Heart left ventricle (tissue), 16 donors: ENCODE measurements at regions not wholly inside any gene's neighbourhood (a gene's known extent, or its start where the extent isn't known, plus 50 kb on each side); places are given as distances from the start of the nearest gene placed in this dataset.

Experiments used
- ATAC-seq, 4 donors: fragments of 200-7000 bp; cut with Tn5 transposase; one replicate each; pipeline ENCODE4 v1.9.1; 2020 to 2022; ENCODE audit warnings: moderate library complexity in 4 of 4, mild to moderate bottlenecking in 3 of 4, moderate number of reproducible peaks in 1 of 4
- DNase-seq, 5 donors: peaks; one replicate each; pipeline ENCODE4 v3.0.0-alpha.2; 2020
- H3K27ac ChIP-seq, 12 donors: fragments of 200-600 bp; sonication (generic) in 4 of 12; one replicate each; pipeline versions ENCODE4 v1.5.0 to v1.8.0; 2016 to 2022; ENCODE audit warnings: mild to moderate bottlenecking in 2 of 12
- H3K27me3 ChIP-seq, 9 donors: fragments of 200-600 bp; sonication (generic) in 2 of 9; one replicate each; pipeline versions ENCODE4 v1.5.1 to v1.8.0; 2016 to 2022; ENCODE audit warnings: mild to moderate bottlenecking in 3 of 9
- H3K36me3 ChIP-seq, 9 donors: fragments of 200-600 bp; sonication (generic) in 2 of 9; one replicate each; pipeline versions ENCODE4 v1.5.0 to v1.8.0; 2018 to 2022; ENCODE audit warnings: mild to moderate bottlenecking in 2 of 9
- H3K4me1 ChIP-seq, 12 donors: fragments of 200-600 bp; sonication (generic) in 4 of 12; one replicate each; pipeline versions ENCODE4 v1.5.0 to v1.8.0; 2016 to 2022; ENCODE audit warnings: mild to moderate bottlenecking in 3 of 12
- H3K4me3 ChIP-seq, 12 donors: fragments of 200-600 bp; sonication (generic) in 4 of 12; one replicate each; pipeline versions ENCODE4 v1.5.0 to v1.8.0; 2017 to 2022; ENCODE audit warnings: mild to moderate bottlenecking in 9 of 12, moderate library complexity in 4 of 12
- H3K9me3 ChIP-seq, 12 donors: fragments of 200-600 bp; sonication (generic) in 4 of 12; one replicate each; pipeline versions ENCODE4 v1.5.0 to v1.8.0; 2016 to 2022; ENCODE audit warnings: mild to moderate bottlenecking in 1 of 12
- CTCF ChIP-seq, 12 donors: fragments of 200-600 bp; sonication (generic) in 4 of 12; IDR thresholded peaks; one replicate each; pipeline versions ENCODE4 v1.5.0 to v1.8.0; 2018 to 2022; ENCODE audit warnings: antibody characterized with exemption in 12 of 12, mild to moderate bottlenecking in 5 of 12
- POLR2A ChIP-seq, 2 donors: fragments of 450-650 bp; IDR thresholded peaks; one replicate each; pipeline ENCODE4 v1.6.1; 2017; ENCODE audit warnings: antibody characterized with exemption in 2 of 2, mild to moderate bottlenecking in 2 of 2, moderate library complexity in 2 of 2
- WGBS, 4 donors: extraction: QIAGEN DNeasy Blood & Tissue Kit in 2 of 4; methylation state at CpG; one replicate each; pipeline versions ENCODE4 v1.1.5 to v1.1.7; 2013 to 2018; 5-methylcytosine and 5-hydroxymethylcytosine counted together
- intact Hi-C, 10 donors: fragments of 100-400 bp; cut with DNase I; formaldehyde crosslinking; loops; one replicate each; pipeline versions ENCODE4 v1.11.1 to v1.14.2; 2022
- donor health status: ischemic (EF 13 %, LVEDD 7.1; RV severe dilation, severe dysfunction).
- donor health status: healthy with polysubstance abuse.
- donor health status: DM: no; HTN: yes; CAD: no.
- donor health status: DM: no; HTN: no; CAD: no.
- donor health status: ischemic (EF 25% LVEDD 6.9; RV normal size, moderate dysfunction).
- donor health status: ischemic (EF 25% LVEDD 5.7; RV mildly dilated, moderate dysfunction).
- donor health status: healthy.
- donor health status: DM: yes; HTN: yes; CAD: no.
- donor health status: ischemic (EF 35%, LVEDD 5.7; RV mildly dilated, moderate dysfunction).
- donor health status: nonischemic (EF 11% LVEDD 7.7; RV severe dilation, severe dysfunction).
- donor health status: DM: yes; HTN: yes; CAD: no.
- donor health status: PGD.
- donor health status: ischemic (EF 29% LVEDD 5.4; RV normal size, mild dysfunction).
- donor health status: nonischemic (EF 23%, LVEDD 6.1; RV moderate dilation, normal function).

GRCh38 chr6:112979830-112980229, 632.7 kb downstream of the RFPL4B start:
- H3K36me3 ChIP-seq, result no peaks in the 10 kb centered on the region
- H3K27me3 ChIP-seq, result no peaks in the 10 kb centered on the region
- ATAC-seq (peak; percentile 56 to 90 (median 78)), DNase-seq (peak in 3 of 5 donors; percentile 33 to 59 (median 53))
- peak overlapping the region in 6 of 12 donors; percentile 2 to 48 (median 33) for H3K27ac ChIP-seq
- intact Hi-C loops, result loop anchor here in 2 of 10 donors (5.0 to 10.0 kb wide), 2 partner anchors 43 to 85 kb away; no protein-coding TSS in a partner anchor
- TF ChIP-seq POLR2A (IDR thresholded peaks at IDR 0.05) (no peak), CTCF (IDR thresholded peaks at IDR 0.05) (no peak)
- WGBS, 4 donors, result 29 to 54% (median 41%) methylated on average over 5 of the region's 5 CpGs
- peaks cover 0 to 10% (median 0%) of the 10 kb centered on the region in 12 donors for H3K9me3 ChIP-seq
- peaks cover 0 to 12% (median 0%) of the 10 kb centered on the region in 12 donors for H3K4me1 ChIP-seq
- no peak overlapping the region for H3K4me3 ChIP-seq

GRCh38 chr6:112980676-112981075, 633.5 kb downstream of the RFPL4B start:
- TF ChIP-seq POLR2A (IDR thresholded peaks at IDR 0.05) (no peak), CTCF (IDR thresholded peaks at IDR 0.05) (no peak)
- no peak overlapping the region for H3K4me3 ChIP-seq
- peaks cover 0 to 12% (median 0%) of the 10 kb centered on the region in 12 donors for H3K4me1 ChIP-seq
- no peaks in the 10 kb centered on the region for H3K36me3 ChIP-seq
- H3K27ac ChIP-seq, result no peak overlapping the region
- 92 to 94% (median 93%) methylated on average over 3 of the region's 3 CpGs for WGBS, 4 donors
- no peaks in the 10 kb centered on the region for H3K27me3 ChIP-seq
- intact Hi-C loops, result loop anchor here in 1 of 10 donors (10.0 kb wide), 1 partner anchor 84 kb away; no protein-coding TSS in a partner anchor
- H3K9me3 ChIP-seq, result peaks cover 0 to 4% (median 0%) of the 10 kb centered on the region in 12 donors
- DNase-seq (no peak), ATAC-seq (no peak)

- Histone ChIP-seq H3K36me3 (no peaks in the 10 kb centered on the region), H3K4me1 (peaks cover 0 to 12% (median 0%) of the 10 kb centered on the region in 12 donors), H3K27ac (no peak overlapping the region), H3K27me3 (no peaks in the 10 kb centered on the region), H3K9me3 (peaks cover 0 to 3% (median 0%) of the 10 kb centered on the region in 12 donors), H3K4me3 (no peak overlapping the region)
- intact Hi-C loops, result loop anchor here in 1 of 10 donors (10.0 kb wide), 1 partner anchor 81 kb away; no protein-coding TSS in a partner anchor
- WGBS, 4 donors, result 82 to 90% (median 85%) methylated on average over 1 of the region's 1 CpG
- TF ChIP-seq POLR2A (IDR thresholded peaks at IDR 0.05) (no peak), CTCF (IDR thresholded peaks at IDR 0.05) (no peak)
- ATAC-seq, result no peak
- no peak for DNase-seq
Observed at GRCh38 chr6:112983713-112984261, 636.7 kb downstream of the RFPL4B start.

GRCh38 chr6:112984899-112985298, 637.8 kb downstream of the RFPL4B start:
- no peak overlapping the region for H3K4me3 ChIP-seq
- no peaks in the 10 kb centered on the region for H3K36me3 ChIP-seq
- 78 to 93% (median 84%) methylated on average over 2 of the region's 2 CpGs for WGBS, 4 donors
- H3K9me3 ChIP-seq, result peaks cover 0 to 8% (median 0%) of the 10 kb centered on the region in 12 donors
- TF ChIP-seq CTCF (IDR thresholded peaks at IDR 0.05), result no peak
- TF ChIP-seq POLR2A (IDR thresholded peaks at IDR 0.05), result no peak
- no peak overlapping the region for H3K27ac ChIP-seq
- intact Hi-C loops, result loop anchor here in 1 of 10 donors (10.0 kb wide), 1 partner anchor 80 kb away; no protein-coding TSS in a partner anchor
- DNase-seq (no peak), ATAC-seq (no peak)
- H3K4me1 ChIP-seq, result peaks cover 0 to 4% (median 0%) of the 10 kb centered on the region in 12 donors
- H3K27me3 ChIP-seq, result no peaks in the 10 kb centered on the region
